ENCODE measurements at regions not wholly inside any gene's neighbourhood (a gene's known extent, or its start where the extent isn't known, plus 50 kb on each side); places are given as distances from the start of the nearest gene placed in this dataset.

- intact Hi-C loops (cut with DNase I), result no loop called here
- Histone ChIP-seq H3K27me3 (no peaks in the 10 kb centered on the region), H3K36me3 (no peaks in the 10 kb centered on the region), H3K4me1 (peaks cover 0 to 7% (median 0%) of the 10 kb centered on the region in 9 donors), H3K9me3 (no peaks in the 10 kb centered on the region), H3K4me3 (no peak overlapping the region), H3K27ac (no peak overlapping the region)
- no peak for DNase-seq
- TF ChIP-seq CTCF (IDR thresholded peaks at IDR 0.05), result no peak
- peak in 3 of 8 donors; percentile 48 to 62 (median 55) for ATAC-seq
Measured at GRCh38 chr7:126140858-126141466, 1111.8 kb downstream of the GRM8 start.

DNA sequence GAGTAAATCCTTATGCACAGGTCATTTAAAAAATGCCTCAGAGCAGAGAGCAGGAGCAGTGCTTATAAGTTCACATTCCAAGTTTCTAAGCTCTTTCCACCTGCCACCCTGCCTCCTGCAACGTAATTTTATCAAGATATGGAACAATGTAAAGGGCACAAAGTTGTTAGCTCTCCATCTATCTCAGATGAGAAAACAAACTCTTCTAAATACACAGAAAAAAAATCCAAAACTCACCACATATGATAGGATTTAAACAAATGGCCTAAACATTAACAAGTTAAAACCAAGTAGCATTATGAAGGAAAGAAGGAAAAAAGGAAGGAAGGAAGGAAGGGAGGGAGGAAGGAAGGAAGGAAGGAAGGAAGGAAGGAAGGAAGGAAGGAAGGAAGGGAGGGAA lies 1132.8 kb downstream of the GRM8 start:
- WGBS, 2 donors, result 47 to 49% methylated on average over 1 of the region's 1 CpG
- no peak overlapping the region for H3K27ac ChIP-seq
- no peak for DNase-seq

DNA sequence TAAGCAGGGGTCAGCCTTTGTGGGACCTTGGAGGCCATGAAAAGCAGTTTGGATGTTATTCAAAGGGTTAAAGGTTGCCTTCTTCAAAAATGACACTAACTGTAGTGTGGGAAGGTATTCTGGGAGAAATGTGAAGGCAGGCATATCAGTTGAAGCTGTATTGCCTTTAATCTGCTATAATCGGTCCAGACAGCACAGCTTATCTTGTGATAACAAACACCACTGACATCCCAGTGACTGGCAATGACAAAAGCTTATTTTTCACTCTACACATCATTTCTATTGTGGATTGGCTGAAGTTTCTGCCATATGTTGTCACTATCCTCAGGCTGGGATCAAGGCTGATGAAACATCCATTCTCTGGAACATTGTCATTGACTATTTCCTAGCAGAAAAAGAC lies 1149.2 kb downstream of the GRM8 start:
- 8 to 11% methylated on average over 1 of the region's 1 CpG for WGBS, 2 donors
- no peak overlapping the region for H3K4me3 ChIP-seq
- intact Hi-C loops (cut with DNase I), result no loop called here
- H3K27me3 ChIP-seq, result no peaks in the 10 kb centered on the region
- no peaks in the 10 kb centered on the region for H3K4me1 ChIP-seq
- no peak for ATAC-seq
- peaks cover 0 to 2% (median 0%) of the 10 kb centered on the region in 11 donors for H3K9me3 ChIP-seq
- H3K36me3 ChIP-seq, result no peaks in the 10 kb centered on the region
- no peak overlapping the region for H3K27ac ChIP-seq
- TF ChIP-seq CTCF (IDR thresholded peaks at IDR 0.05), result no peak
- no peak for DNase-seq

More for the DNA sequence above, 1132.8 kb downstream of the GRM8 start:
- H3K4me1 ChIP-seq, result no peaks in the 10 kb centered on the region
- TF ChIP-seq CTCF (IDR thresholded peaks at IDR 0.05), result no peak
- intact Hi-C loops (cut with DNase I), result no loop called here
- no peak for ATAC-seq
- H3K9me3 ChIP-seq, result peaks cover 0 to 18% (median 0%) of the 10 kb centered on the region in 11 donors
- no peaks in the 10 kb centered on the region for H3K27me3 ChIP-seq
- H3K36me3 ChIP-seq, result no peaks in the 10 kb centered on the region
- H3K4me3 ChIP-seq, result no peak overlapping the region

DNA sequence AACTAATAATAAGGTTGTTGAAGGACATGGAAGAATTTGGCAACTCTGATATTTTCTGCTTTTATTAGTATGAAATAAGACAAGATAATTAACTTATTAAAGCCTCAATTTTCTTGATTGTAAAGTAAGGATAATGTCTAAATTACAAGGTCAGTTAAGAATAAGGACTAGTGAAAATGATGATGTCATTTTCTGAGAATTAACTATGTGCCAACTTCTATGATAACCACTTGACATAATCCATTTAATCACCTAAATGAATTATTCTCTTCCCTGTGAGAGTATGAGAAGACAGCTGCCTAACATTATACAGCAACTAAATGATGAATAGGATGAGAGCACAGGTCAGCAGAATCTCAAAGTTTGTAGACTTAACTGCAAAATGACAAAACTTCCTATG lies 1153.4 kb upstream of the POT1 start:
- no peak for TF ChIP-seq CTCF (IDR thresholded peaks at IDR 0.05)
- no peak overlapping the region for H3K27ac ChIP-seq
- intact Hi-C loops (cut with DNase I), result no loop called here
- H3K9me3 ChIP-seq, result peaks cover 0 to 35% (median 0%) of the 10 kb centered on the region in 11 donors
- no peak for ATAC-seq
- H3K4me1 ChIP-seq, result no peaks in the 10 kb centered on the region
- no peaks in the 10 kb centered on the region for H3K36me3 ChIP-seq
- no peak overlapping the region for H3K4me3 ChIP-seq
- no peaks in the 10 kb centered on the region for H3K27me3 ChIP-seq
- no peak for DNase-seq

All from heart right ventricle (tissue), 16 donors.